Brain microvascular endothelial cell (primary cell): ENCODE measurements at regions not wholly inside any gene's neighbourhood (a gene's known extent, or its start where the extent isn't known, plus 50 kb on each side); places are given as distances from the start of the nearest gene placed in this dataset.

Experiments
- DNase-seq: peaks from one replicate; pipeline ENCODE4 v3.0.0-alpha.2; 2020
- H3K27ac ChIP-seq: fragments of 250-450 bp; sonication (Bioruptor Pico); 2 replicates; pipeline ENCODE4 v1.5.1; 2020; ENCODE audit warnings: mild to moderate bottlenecking, moderate library complexity
- H3K27me3 ChIP-seq: fragments of 250-450 bp; sonication (Bioruptor Pico); replicated peaks from 2 replicates; pipeline ENCODE4 v1.5.1; 2020; ENCODE audit warnings: mild to moderate bottlenecking
- H3K36me3 ChIP-seq: fragments of 250-450 bp; sonication (Bioruptor Pico); replicated peaks from 2 replicates; pipeline ENCODE4 v1.5.1; 2020; ENCODE audit warnings: mild to moderate bottlenecking
- H3K4me3 ChIP-seq: 2 replicates; pipeline ENCODE4 v1.5.1; 2011; ENCODE audit warnings: low read depth, mild to moderate bottlenecking, control low read depth, low read length, moderate library complexity
- CTCF ChIP-seq: IDR thresholded peaks from 2 replicates; pipeline ENCODE4 v1.5.1; 2011; ENCODE audit warnings: low read depth, mild to moderate bottlenecking, moderate library complexity, low read length, control low read depth, inconsistent platforms; ENCODE audit errors: missing control alignments
- in situ Hi-C: cut with HindIII; loops from 2 replicates; pipeline ENCODE4 v1.10.0; 2017; ENCODE audit warnings: low sequenced_read_pairs, low pct_ligation_motif_present

- DNase-seq, result no peak
- no peak overlapping the region for H3K27ac ChIP-seq
- H3K27me3 ChIP-seq, result no peaks in the 10 kb centered on the region
- H3K4me3 ChIP-seq, result no peak overlapping the region
- TF ChIP-seq CTCF, result no peak
- in situ Hi-C loops, result no loop called here
- H3K36me3 ChIP-seq, result no peaks in the 10 kb centered on the region
Measured at GRCh38 chr4:31768756-31769155, 1048.6 kb downstream of the PCDH7 start.

GRCh38 chr4:31783311-31783710, 1063.1 kb downstream of the PCDH7 start:
- Histone ChIP-seq H3K27me3 (no peaks in the 10 kb centered on the region), H3K27ac (no peak overlapping the region), H3K4me3 (no peak overlapping the region), H3K36me3 (no peaks in the 10 kb centered on the region)
- TF ChIP-seq CTCF, result no peak
- DNase-seq, result no peak
- in situ Hi-C loops, result no loop called here

GRCh38 chr4:31784558-31784957, 1064.4 kb downstream of the PCDH7 start:
- no peak overlapping the region for H3K4me3 ChIP-seq
- H3K27me3 ChIP-seq, result no peaks in the 10 kb centered on the region
- in situ Hi-C loops, result no loop called here
- no peak for TF ChIP-seq CTCF
- no peaks in the 10 kb centered on the region for H3K36me3 ChIP-seq
- DNase-seq, result no peak
- no peak overlapping the region for H3K27ac ChIP-seq

- Histone ChIP-seq H3K27me3 (no peaks in the 10 kb centered on the region), H3K36me3 (no peaks in the 10 kb centered on the region), H3K4me3 (no peak overlapping the region), H3K27ac (no peak overlapping the region)
- TF ChIP-seq CTCF, result no peak
- DNase-seq, result no peak
- in situ Hi-C loops, result no loop called here
Measured at GRCh38 chr4:31787701-31788100, 1067.5 kb downstream of the PCDH7 start.

GRCh38 chr4:31788676-31789075, 1068.5 kb downstream of the PCDH7 start:
- Histone ChIP-seq H3K4me3 (no peak overlapping the region), H3K27ac (no peak overlapping the region), H3K36me3 (no peaks in the 10 kb centered on the region), H3K27me3 (no peaks in the 10 kb centered on the region)
- in situ Hi-C loops, result no loop called here
- no peak for TF ChIP-seq CTCF
- no peak for DNase-seq

GRCh38 chr4:31791666-31792065, 1071.5 kb downstream of the PCDH7 start:
- H3K36me3 ChIP-seq, result no peaks in the 10 kb centered on the region
- in situ Hi-C loops, result no loop called here
- no peak for TF ChIP-seq CTCF
- no peak overlapping the region for H3K27ac ChIP-seq
- no peaks in the 10 kb centered on the region for H3K27me3 ChIP-seq
- H3K4me3 ChIP-seq, result no peak overlapping the region
- no peak for DNase-seq
